ENCODE measurements at regions not wholly inside any gene's neighbourhood (a gene's known extent, or its start where the extent isn't known, plus 50 kb on each side); places are given as distances from the start of the nearest gene placed in this dataset.
"Not testable (repeated sequence)": the region's sequence is repeated elsewhere in the genome, so short reads cannot be mapped to it uniquely, and the experiment has no call there.

DNA sequence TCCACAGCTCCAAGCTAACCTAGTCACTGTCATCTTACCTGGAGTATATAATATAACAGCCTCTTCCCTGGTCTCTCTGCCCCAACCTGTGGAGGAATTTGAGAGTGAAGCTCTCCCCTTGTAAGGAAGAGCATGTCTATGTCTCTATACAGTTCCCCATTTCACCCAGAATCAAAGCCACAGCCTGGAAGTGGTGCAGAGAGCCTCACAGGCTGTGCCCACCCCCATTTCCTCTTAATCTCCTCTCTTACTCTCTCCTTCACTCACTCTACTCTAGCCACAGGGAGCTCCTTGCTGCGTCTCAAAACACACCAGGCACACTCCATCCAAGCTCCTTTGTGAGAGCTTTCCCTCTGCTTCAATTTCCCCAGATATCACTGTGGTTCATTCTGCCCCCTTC lies 302.5 kb upstream of the ISX start:
- DNase-seq: no peak

GRCh38 chr22:34765115-34765514 lies 300.8 kb upstream of the ISX start:
- no peak for DNase-seq

DNA sequence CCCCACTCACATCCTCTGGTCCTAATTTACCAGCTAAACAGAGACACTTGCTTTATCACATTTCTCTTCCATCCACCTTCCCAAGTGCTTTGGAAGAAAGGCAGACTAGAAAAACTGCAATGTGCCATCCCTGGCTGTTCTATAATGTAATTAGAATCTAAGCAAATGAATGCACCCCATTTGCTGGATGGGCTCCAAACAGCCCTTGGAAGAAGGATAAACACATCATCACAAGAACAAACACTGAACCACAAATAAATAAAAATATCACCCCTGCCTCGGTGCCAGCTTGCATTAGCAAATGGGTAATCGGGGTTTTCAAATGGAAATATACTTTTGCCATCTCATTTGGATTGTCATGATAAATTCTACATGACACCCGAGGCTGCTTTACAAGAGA lies 296.6 kb upstream of the ISX start:
- no peak for DNase-seq

GRCh38 chr22:34776817-34777216 lies 289.1 kb upstream of the ISX start:
- DNase-seq: no peak

DNA sequence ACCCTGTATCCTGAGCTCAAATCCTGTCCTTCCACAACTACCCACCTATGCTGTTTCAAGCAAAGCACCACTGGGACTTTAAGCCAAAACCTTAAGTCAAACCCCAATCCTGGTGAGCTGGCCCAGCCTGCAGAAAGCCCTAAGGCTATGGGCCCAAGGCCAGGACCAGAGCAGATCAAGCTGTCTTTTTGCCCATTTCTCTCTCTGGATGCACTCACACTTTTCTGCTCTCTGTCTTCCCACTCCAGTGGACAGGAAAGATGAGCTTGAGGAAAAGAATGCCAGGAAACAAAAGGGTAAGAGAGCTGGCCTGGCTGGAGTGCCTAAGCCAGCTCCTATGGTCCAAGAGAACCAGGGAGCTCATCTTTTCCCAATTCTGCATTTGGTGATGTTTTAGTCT lies 284.3 kb upstream of the ISX start:
- DNase-seq: no peak

DNA sequence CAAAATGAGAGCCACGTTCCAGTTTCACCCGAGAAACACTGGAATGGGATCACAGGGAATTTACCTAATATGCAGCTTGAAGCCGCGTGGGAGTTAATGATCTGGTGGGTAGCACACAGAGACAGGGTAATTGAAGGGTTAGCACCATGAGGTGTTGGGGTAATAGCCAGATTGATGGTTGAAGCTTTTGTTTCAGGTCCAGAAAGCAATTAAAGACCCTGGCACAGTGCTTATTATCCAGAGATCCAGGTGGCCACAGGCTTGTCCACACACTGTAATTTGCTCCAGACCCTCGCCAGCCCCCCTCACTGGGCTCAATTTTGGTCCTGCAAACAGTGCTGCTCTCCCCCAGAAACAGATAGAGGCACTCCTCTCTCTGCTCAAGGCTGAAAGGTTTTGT lies 282.5 kb upstream of the ISX start:
- no peak for DNase-seq

DNA sequence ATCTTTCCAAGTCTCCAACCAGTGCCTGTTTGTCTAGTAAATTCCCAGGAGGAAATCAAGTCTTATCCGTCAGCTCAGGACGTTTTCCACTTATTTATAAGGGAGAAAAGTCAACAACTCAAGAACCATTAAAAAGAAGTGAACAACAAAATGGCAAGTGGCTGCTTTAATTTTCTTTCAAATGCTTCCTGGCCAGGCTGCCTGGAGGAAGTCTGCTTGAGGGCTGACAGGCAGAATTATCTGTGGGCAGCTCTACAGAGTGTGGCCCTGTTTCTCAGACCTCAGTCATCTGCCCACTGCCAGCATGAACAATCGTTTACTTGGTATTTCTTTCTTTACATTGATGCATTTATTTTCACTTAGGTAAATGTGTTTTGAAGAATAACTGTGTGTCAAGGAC lies 281.9 kb upstream of the ISX start:
- DNase-seq: no peak

GRCh38 chr22:34797826-34798225 lies 268.1 kb upstream of the ISX start:
- DNase-seq: no peak

DNA sequence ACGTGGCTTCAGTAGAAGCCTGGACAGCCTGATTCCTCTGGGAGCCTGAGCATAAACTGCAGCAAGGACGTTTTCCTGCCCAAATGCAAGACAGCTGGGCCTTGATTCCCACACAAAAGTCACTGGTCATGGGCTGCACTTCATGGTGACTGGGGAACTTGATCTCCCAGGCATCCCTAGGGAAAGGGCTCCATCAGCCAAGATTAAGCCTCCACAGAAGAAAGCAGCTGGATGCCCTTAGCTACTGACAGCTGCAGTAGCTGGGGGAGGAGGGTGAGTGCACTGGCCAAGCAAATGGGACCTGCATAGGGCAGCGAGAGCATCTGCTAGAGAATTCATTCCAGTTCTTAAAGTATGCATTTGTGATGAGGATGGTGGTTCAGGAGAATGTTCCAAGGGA lies 267.4 kb upstream of the ISX start:
- DNase-seq: no peak

DNA sequence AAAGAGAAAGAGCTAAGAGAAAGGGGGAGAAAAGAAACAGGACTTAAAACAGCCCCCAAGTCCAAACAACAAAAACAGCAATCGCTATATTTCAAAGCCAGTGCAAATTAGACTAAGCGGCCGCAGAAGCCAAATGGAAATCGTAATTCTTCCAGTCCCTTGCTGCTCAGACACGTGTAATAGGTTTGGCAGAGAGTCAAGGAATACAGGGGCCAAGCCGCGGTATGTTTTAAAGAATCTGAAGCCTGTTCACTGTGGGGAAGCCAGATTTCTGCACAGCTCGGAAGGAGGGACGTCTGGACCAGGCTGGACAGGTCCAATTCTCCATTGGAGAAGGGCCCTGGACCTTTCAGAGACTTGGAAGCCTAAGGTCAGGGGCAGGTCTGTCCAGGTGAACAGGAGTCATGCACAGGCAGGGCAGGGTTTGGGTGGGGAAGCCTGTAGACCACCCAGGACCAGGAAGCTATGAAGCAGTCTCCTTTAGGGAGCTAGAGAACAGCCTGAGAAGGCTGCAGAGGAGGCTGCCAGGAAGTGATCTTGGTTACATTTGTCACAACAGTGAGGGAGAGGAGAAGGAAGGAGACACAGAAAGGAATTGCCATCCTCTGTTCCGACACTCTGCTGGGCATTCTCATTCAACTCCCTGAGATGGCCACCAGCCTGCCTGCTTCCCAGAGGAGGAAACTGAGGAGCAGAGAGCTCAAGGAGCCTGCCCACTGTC lies 265.5 kb upstream of the ISX start:
- DNase-seq: no peak

DNA sequence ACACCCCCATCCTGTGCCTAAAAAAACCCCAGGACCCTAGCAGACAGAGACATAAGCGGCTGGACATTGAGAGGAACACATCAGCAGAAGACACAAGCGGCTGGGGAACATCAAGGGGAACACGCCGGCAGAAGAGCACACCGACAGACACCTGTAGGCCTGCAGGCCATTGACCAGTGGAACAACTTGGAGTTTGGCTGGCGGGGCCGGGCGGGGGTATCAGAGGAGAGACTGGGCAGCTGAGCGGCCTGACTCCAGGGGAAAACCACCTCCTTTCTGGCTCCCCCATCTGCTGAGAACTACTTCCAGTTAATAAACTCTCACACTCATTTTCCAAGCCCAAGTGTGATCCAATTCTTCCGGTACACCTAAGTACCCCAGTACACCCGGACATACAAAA lies 264.7 kb upstream of the ISX start:
- DNase-seq: no peak

- no peak for DNase-seq
Observed at GRCh38 chr22:34804091-34804490, 261.9 kb upstream of the ISX start.

- DNase-seq: no peak
Observed at GRCh38 chr22:34804604-34805003, 261.4 kb upstream of the ISX start.

DNA sequence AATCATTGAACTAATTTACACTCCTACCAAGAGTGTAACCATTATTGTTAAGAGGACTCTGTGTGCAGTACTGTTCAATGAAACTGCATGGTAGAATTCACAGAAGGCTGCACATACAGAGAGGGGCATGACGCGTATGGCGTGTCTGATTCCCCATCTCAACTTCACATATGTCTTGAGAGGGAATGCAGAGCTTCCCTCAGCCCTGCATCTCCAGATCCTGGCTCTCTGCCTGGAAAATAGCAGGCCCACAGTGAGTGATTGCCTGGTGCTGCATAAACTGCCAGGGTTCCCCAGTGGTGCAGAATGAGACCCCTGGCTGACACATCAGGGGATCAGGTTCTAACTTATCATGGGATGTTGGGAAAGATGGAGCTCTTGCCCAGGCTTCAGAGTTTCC lies 260.2 kb upstream of the ISX start:
- no peak for DNase-seq

- no peak for DNase-seq
Observed at GRCh38 chr22:34808618-34809017, 257.3 kb upstream of the ISX start.

DNA sequence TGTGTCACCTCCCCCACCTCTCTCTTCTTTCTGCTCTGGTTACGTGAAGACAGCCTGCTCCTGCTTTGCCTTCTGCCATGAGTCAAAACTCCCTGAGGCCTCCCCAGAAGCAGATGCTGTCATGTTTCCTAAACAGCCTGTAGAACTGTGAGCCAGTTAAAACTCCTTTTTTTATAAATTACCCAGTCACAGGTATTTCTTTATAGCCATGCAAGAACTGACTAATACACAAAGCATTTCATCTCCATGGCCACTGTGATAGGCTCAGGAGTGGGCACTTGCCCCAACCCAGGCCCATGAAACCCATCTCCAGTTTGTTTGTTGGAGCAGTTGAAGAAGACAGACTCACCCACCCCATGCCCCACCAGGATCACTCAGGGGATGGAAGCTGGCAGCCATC lies 253.3 kb upstream of the ISX start:
- no peak for DNase-seq

DNA sequence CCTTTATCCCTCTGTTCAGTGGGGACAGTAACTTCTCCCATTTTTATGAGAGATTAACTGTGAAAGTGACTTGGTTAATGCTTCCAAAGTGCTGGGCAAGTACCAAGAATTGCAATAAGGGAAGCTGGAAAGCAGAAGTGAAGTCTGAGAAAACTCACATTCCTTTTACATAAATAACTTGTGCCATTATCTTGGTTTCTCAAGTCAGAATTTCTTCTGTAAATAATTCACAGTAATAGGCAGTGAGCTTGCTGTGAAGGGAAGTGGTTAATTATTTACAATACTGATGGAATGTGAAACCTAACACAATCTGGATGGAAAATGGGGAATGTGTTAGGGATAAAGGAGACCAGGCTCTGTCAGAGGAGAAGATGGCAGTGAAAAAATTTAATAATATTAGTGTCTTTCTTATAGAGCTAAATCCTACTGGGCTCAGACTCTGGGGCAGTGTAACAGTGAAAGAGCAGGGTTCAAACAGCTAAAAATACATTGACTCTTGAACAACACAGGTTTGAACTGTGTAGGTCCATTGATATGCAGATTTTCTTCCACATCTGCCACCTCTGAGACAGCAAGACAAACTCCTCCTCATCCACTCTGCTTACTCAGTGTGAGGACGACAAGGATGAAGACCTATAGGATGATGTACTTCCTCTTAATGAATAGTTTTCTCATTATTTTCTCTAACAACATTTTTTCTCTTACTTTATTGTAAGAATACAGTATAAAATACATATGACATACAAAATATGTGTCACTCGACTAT lies 251.5 kb upstream of the ISX start:
- no peak for DNase-seq

DNA sequence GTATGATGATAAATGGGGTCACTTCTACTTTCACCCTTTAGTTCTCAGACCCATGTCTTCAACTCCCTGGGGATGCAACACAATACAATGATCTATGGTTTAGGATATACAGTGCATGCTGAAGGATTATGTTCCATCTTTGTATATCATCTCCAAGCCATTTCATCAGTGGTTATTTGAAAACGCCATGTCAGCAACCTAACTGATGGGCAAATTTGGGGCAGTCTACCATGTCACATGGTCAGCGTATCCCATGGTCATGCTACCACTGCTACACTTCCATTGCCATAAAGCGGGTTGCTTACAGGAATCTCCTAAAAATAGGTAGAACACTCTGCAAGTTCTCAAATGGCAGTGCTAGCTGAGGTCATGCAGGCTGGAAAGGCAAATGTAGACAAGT lies 236.5 kb upstream of the ISX start:
- DNase-seq: no peak

GRCh38 chr22:34834059-34834458 lies 231.9 kb upstream of the ISX start:
- DNase-seq: no peak

GRCh38 chr22:34834541-34834940 lies 231.4 kb upstream of the ISX start:
- not testable (repeated sequence) for DNase-seq

DNA sequence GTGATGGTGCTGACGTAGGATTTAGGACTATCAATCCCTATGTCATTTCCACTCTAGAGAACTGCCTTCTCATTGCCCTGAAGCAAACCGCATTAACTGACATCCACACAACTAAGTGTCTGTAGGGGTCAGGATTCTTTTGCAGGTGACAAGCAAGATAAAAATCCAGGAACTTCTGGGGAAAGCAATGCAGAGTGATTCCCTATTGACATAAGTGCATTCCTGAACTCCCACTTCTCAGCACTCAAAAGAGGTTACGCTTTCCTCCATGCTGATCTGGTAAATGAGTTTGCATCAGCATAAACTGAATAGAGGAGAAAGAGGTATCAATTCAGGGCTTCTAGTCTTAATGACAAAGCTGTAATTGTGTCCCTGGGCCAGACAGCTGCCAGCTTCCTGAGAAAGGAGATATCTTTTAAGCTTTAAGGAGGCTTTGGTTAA lies 224.6 kb upstream of the ISX start:
- DNase-seq: no peak

DNA sequence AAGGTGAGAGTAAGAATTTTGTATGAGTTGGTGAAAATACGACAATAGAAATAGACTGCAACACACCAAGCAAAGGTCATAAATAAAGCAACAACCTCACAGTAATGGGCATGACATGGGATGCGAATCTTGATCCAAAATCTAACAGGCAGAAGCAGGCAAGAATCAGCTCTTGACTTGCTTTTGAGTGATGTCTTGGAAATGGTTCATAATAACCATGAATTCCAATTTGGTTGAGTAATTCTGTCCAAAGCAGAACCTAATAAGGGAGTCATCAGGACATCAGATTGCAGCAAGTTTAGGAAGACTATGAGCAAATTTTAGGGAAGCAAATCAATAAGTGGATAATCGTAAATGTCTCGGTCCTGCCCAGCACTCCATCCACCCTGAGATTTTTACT lies 224.0 kb upstream of the ISX start:
- DNase-seq: no peak

DNA sequence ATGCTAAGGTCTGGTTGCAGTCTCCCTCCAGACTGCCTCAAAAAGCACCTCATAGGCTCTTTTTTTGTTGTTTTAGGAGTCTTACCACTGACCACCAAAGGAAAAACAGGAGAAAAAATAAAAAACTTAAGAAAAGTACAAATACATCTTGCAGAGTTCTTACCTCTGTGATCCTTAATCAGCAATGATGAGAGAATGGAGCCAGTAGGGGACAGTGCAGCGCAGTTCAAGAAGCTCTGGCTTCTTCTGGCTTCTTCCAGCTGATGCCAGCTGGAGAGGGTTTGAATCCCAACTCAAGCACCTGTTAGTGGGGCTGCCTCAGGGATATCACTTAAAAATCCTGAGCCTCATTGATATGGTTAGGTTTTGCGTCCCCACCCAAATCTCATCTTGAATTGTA lies 223.3 kb upstream of the ISX start:
- DNase-seq: no peak

DNA sequence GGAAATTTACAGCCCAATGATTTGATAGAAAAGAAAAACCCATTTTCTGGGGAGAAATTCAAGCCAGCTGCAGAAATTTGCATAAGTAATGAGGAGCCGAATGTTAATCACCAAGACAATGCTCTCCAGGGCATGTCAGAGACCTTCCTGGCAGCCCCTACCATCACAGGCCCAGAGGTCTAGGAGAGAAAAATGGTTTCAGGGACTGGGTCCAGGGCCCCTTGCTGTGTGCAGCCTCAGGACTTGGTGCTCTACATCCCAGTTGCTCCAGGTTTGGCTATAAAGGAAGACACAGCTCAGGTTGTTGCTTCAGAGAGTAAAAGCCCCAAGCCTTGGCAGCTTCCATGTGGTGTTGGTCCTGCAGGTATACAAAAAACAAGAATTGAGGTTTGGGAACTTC lies 222.2 kb upstream of the ISX start:
- not testable (repeated sequence) for DNase-seq

DNA sequence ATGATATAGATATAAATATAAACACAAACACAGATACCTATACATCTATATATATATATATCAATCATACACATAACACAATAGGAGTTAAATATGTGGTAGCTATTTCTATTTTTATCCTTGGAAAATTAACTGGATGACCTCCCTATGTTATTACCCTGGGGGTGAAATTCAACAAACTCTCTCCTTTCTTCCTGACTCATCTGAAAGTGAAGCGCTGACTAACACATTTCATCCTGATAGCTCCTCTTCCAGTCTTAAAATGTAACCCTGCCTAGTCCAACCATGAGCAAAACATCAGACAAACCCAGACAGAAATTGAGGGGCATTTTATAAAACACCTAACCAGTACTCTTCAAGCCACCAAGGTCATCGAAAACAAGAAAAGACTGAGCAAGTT lies 220.6 kb upstream of the ISX start:
- no peak for DNase-seq

Measured in hematopoietic multipotent progenitor cell treated with erythropoietin and hydrocortisone succinate and interleukin-3 and kit ligand, for 8 days (in vitro differentiated cells).